Inflammatory macrophage (primary cell): ENCODE measurements at regions not wholly inside any gene's neighbourhood (a gene's known extent, or its start where the extent isn't known, plus 50 kb on each side); places are given as distances from the start of the nearest gene placed in this dataset.
"Not testable (repeated sequence)": the region's sequence is repeated elsewhere in the genome, so short reads cannot be mapped to it uniquely, and the experiment has no call there.

Experiments
- DNase-seq, 2 donors: peaks; one replicate each; pipeline ENCODE4 v3.0.0-alpha.2; 2020 to 2022

DNA sequence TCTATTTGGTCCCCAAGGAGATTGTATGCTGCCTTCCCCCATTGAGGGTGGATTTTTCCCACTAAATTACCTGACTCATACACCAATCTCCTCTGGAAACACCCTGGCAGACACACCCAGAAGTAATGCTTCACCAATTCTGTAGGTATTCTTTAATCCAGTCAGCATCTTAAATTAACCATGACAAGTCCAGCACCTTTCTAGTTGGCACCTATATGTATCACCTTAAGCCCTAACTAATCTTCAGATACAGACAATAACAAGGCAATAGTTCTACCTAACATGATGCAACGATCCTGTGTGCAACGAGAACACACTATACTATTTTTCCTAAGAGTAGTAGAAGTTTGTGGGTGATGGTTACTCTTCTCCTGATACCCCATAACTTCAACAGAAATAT is 473.3 kb upstream of the NPAP1 start:
- not testable (repeated sequence) for DNase-seq

DNA sequence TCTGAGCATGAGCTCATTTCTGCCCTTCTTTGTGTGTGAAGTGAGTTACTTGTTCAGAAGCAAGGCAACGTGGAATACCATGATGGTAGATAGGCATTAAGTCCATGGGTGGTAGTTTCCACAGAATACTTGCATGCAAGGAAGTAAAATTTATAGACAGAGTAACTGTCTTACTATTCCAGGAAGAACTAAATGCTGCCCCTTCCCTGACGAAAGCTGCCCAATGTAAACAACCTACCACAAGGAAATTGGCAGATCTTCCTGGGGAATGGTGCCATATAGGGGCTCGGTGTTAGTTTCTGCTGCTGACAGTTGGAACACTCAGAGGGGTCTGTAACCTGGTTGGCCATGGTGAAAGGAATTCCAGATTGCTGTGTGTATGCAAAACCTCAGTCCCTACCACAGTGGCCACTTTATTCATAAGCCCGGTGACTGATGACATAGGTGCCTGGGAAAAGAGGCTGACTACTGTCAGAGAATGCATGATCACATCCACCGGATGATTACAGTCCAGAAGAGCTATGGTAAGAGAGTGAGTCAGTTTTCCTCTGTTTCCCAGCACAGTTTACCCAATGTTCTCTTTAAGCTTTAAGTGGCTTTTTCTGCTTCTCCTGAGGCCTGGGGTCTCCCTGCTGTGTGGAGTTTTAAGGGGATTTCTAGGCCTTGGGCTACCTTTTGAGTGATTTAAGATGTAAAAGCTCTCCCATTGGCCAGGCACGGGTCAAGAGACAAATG is 463.7 kb upstream of the NPAP1 start:
- not testable (repeated sequence) for DNase-seq

DNA sequence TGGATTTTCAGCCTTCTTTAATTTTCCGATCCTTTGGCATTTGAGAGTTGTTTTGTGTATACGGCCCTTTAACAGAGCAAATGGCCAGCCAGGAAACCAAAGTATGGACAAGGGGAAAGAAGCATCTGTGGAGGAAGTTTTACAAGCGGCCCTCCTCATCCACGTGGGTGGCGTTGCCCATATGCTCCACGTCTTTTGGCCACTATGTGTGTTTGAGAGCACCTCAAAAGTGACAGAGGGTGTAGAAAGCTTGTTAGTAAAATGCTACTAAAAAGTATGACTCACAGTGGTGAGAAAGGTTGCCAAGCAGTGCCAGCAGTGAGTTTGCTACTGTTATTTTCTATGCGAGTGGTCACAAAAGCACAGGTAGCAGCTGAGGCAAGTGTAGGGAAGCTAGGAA is 451.8 kb upstream of the NPAP1 start:
- no peak for DNase-seq

DNA sequence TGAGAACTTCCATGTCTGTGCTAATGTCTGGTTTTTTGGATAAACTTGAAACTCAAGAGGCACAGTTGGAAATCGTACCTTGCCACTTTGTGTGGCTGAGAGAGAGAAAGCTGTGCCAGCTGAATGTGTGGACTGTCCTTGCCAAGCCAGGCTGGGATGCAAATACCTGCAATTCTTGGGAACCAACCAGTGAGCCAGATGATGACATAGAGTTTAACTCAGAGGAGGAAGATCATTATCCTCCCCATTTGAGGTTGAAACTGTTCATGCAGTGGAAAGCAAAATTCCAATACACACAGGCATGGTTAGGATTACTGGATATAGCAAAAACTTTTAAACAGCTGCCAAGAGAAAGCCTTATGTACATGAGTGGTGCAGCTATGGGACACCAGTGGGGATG is 451.4 kb upstream of the NPAP1 start:
- no peak for DNase-seq

DNA sequence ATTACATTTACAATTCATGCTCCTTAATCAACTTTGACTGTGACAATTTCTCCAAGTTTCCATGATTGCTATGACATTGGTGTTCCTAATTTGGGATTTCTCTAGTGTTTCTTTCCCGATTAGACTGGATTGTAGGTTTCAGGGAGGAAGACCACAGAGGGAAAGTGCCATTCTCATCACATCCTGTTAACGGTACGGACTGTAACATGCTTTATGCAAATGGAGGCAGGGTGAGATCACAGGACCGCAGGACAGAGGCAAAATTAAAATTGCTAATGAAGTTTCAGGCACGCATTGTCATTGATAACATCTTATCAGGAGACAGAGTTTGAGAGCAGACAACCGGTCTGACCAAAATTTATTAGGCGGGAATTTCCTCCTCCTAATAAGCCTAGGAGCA is 446.7 kb upstream of the NPAP1 start:
- DNase-seq: not testable (repeated sequence)

DNA sequence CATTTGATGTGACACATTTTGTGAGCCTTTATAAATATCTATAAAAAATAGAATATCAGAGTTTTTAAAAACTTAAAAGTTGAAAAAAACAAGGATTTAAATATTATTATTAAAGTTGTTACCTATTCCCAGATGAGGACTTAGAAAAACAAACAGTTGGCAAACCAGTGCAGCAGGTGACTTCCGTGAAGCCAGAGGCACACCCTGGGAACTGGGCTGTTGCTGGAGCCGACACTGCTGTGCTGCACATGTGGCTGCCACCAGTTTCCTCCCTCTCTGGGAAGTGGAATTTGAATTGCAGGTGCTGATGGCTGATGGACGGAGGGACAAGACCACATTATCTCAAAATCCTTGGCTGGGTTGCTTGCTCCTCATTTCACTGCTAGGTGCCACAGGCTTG is 442.4 kb upstream of the NPAP1 start:
- DNase-seq: not testable (repeated sequence)

DNA sequence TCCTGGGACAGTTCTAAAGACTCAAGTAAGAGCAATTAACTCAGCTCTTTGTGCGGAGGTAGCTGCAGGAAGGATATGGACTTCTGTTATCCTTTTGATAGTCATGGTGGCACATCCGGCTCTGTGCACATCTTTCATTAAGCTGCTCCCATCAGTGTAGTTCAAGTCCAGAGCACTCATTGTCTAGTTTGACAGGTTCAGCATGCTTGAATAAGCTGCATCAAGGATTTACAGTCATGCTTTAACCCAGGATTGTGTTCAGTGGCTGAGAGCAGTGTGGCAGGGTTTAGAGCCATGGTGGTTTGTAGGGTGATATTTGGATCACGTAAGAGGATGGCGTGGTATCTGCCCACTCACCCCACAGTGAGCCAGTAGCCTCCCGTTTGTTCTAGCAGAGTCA is 435.0 kb upstream of the NPAP1 start:
- DNase-seq: not testable (repeated sequence)

DNA sequence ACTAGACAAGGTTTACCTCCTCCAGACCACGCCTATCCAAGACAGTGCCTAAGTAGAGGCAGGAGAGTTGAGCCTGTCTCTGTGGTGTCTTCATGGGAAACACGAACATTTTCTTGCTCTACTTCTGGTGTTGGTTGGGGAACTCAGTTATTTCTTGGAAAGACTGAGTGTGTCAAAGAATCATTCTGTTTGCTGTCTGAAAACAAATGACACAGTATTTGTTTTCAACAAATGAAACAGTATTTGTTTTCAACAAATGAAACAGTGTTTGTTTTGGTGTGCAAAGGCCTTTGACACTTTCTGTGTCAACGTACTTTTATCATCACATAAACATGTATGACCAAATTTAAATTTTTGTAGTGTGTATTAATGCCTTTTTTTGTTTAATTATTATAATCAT is 416.5 kb upstream of the NPAP1 start:
- not testable (repeated sequence) for DNase-seq

DNA sequence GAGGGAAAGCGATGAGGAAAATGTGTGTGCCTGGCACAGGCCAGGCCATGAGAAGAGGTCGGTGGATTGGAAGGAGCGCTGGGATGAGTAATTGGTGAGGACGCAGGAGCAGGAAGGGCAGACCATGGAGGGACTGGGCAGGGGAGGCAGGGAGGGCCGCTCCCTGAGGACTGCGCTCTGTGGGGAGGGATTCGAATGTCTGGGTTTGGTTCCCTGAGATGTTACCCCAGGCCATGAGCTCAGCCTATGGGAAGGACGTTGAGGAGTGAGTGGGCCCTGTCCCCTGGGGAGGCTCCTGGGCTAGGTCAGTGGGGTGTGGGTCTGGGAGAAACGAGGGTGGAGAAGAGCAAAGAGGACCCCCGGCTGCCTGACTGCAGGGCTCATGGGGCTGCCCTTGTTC is 415.2 kb upstream of the NPAP1 start:
- not testable (repeated sequence) for DNase-seq

DNA sequence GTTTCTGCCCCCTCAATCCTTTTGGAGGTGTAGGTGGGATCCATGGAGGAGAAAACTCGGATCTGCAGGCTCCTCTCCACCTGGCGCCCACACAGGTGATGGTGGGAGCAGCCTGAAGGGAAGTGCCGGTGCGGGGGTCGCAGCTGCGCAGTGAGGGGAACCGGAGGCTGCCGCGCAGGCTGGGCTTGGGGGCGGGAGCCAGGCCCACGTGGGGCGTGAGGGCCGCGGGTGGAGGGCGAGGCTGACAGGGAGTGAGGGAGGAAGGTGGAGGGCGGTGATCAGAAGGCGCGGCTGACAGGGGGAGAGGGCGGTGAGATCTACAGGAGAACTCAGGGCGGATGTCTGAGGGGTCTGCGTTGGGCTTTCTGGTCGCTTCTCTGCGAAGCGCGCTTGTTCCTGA is 414.7 kb upstream of the NPAP1 start:
- DNase-seq: not testable (repeated sequence)

DNA sequence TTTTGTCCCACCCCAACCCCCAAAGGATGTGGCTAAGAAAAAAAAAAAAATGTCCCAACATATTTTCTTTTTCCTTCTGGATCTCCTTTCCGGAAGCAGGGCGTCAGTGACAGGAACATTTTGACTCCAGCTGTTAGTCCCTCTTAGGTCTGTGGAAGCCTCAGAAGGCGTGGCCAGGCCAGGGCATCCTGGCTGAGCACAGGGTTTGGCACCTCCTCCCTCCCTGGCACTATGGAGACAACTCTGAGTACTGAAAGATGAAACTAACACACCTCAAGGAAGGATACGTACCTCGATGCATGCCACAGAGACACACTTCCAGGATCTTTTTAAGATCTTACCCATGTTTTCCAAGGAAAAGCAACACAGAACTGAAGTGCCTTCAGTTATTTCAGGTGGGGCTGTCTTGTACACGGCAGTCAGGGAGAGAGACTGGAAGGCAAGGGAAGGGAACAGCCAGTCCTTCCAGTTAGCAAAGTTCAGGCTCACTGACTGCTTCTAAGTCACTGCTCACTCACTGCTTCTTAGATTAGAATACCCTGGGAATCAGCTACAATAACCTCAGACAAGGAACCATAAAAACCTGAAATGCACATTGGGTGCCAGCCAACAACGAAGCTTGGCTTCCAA is 406.9 kb upstream of the NPAP1 start:
- DNase-seq: not testable (repeated sequence)

DNA sequence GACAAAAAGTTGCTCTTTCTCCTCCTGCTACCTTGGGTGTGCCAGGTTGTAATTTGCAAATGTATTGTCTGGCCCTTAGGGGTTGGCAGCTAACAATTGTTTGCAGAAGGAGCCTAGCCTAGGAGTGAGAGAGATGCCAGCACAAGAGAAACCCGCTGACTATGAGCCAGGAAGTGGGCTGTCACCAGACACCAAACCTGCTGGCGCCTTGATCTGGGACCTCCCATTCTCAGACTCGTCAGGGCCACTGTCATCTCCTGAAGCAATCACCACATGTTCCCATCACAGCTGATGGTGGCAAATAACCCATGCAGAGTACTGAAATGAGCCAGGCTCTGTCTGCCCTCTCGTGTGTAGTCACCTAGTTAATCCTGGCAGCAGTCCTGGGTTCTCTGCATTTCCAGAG is 406.4 kb upstream of the NPAP1 start:
- no peak for DNase-seq

DNA sequence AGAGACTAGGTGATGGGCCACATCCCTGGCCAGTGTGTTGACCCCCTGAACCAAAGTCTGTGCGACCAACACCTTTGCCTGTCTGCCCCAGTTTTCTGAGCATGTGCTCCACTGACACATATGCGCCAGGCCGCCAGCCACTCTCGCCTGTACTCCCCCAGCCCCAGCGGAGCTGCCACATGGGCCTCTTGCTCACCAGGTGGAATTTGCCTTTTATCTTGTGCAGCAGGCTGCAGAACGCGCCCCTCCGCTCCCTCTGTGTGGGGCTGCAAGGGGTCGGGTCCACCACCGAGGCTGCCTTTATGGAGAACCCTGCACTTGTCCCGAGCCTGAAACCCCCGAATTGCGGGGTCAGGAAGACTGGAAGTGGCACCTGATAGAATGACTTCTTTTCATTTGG is 405.7 kb upstream of the NPAP1 start:
- no peak for DNase-seq

DNA sequence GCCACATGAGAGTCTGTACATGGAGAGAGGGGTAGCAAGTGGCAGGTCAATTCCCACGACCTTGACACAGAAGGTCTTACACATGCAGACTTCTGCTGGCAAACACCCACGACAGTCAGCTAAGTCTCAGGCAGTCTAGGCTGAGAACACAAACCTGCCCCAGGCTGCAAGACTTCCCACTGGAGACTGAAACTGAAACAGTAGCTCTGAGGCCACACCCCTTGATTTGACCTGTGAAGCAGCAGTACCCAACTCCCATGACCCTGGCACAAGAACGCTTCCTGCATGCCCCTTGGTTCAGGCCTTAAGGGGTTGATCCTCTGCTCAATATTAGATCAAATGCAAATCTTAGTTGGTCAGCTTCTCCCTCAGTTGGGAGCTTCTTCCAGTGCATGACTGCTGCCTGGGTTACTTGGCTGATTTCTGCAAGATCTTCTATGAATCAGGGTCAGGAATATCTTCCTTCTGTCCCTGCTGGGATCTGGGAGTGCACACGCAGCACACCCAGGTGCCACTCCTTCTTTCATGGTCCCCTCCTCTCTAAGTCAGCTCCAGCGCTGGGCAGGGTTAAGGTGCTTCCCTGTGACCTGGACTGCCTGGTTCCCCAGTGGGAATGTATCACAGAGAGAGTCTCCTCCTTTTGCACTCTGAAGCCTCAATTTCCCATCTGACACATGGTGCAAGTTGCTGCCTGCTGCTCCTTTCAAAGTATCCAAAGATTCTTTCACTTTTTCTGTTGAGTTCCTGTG is 403.9 kb upstream of the NPAP1 start:
- DNase-seq: not testable (repeated sequence)

DNA sequence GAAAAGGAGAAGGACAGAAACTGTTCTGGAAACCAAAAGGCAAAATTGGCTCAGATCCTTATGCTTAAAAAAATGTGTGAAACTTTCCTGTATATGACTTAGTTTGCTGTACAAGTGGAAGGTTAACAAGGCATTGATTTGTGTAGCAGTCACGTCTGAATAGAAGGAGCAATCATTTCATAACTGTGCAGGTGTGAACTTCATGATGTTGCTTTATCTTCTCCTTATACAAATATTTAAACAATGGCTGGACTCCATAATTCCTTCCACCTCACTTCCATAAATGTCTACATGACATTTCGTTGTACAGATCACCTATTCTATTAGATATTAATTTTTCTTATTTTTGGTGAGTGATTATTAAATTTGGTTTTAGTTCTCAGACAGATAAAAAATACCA is 382.7 kb upstream of the NPAP1 start:
- DNase-seq: no peak

DNA sequence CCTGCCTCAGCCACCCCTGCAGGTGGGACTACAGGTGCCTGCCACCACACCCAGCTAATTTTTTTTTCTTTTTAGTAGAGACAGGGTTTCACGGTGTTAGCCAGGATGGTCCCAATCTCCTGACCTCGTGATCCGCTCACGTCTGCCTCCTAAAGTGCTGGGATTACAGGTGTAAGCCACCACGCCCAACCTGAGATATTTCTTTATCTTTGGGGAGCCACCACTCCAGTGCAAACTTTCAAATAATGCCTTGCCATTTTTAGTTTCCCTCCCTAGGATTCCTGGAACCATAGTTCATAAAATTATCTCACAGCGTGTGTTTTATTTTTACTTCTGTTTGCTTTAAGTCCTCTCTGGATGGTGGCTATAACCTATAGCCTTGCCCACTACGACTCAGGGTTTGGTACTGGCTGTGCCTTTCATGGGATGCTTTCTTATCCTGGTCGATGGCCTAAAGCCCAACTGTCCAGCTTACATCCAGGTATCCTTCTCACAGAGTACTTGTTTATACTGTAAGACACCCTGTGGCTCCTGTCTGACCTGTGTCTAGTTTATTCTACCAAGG is 374.7 kb upstream of the NPAP1 start:
- not testable (repeated sequence) for DNase-seq

DNA sequence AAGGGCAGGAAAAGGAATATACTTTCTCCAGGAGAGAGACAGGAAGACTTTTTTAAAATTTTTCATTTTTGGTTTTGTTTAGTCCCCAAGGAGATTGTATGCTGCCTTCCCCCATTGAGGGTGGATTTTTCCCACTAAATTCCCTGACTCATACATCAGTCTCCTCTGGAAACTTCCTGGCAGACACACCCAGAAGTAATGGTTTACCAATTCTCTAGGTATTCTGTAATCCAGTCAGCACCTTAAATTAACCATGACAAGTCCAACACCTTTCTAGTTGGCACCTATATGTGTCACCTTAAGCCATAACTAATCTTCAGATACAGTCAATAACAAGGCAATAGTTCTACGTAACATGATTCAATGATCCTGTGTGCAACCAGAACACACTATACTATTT is 373.6 kb upstream of the NPAP1 start:
- not testable (repeated sequence) for DNase-seq

DNA sequence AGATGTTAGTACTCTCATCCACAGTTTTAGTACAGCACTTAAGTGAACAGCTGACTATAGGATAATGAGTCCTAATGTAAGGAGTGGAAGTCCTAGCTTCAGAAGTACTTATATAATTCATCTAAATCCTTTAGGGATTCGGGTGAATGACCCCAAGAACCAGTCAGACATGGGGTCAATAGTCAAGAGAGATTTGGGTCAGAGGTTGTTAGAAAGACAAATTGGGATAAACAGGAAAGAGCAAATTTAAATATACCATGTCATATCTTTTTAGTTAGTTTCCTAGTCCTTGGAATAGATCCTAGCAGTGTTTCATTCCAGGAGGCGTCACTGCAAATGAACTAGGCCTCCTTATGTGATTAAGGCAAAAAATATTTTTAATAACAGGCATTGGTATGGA is 370.8 kb upstream of the NPAP1 start:
- not testable (repeated sequence) for DNase-seq

DNA sequence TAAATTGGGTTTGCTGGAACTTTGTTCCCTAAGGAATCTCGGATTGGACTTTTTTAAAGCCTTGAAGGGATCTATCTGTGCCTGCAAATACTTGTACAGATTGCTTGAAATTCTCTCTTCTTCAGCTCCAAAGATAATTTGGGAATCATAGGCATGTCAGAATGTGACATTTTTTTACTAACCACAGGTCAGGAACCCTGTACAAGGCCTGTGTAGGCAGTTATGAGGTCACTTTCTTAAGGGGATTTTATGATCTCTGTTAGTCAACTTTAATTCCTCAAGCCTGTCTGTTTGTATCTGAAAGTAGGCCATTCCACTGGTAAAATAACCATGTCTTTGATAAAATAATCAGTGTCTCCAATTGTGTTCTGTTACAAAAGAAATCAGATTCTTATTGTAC is 369.9 kb upstream of the NPAP1 start:
- DNase-seq: not testable (repeated sequence)

DNA sequence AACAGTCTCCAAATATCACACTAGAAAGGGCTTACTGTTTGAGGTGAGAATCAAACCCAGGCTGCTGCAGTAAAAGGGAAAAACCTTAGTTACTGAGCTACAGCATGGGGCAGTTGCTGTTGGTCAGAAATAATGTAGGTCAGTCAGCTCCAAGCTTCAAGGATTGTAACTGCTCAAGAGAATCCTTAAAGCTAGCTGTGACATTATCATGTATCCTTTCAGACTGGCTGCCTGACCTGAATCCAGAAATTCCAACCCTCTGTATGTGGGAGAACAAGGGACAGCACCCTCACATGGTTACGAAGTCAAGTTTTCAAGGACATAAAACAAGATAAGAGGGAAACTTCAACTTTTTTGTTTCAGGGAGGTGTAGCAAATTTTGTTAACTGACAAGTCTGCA is 365.9 kb upstream of the NPAP1 start:
- DNase-seq: not testable (repeated sequence)

DNA sequence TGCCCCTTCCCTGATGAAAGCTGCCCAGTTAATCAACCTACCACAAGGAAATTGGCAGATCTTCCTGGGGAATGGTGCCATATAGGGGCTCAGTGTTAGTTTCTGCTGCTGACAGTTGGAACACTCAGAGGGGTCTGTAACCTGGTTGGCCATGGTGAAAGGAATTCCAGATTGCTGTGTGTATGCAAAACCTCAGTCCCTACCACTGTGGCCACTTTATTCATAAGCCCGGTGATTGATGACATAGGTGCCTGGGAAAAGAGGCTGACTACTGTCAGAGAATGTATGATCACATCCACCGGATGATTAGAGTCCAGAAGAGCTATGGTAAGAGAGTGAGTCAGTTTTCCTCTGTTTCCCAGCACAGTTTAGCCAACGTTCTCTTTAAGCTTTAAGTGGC is 363.9 kb upstream of the NPAP1 start:
- not testable (repeated sequence) for DNase-seq

DNA sequence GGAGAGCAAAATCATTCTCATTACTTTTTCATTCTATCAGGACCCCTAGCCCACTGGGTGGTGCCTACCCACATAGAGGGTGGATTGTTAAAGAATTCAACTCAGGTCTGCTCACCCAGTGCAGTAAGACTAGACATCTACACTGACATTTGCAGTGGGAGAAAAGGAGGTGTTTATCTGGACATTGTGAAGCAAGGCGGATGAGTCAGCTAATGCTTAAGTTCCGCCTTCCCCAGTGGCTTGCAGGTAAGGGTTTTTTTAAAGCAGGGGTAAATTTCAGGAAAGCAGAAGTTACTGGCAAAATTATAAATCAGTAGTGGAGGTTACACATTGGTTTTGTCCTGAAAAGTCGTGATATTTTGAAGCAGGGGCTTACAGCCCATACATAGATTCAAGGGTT is 359.2 kb upstream of the NPAP1 start:
- DNase-seq: not testable (repeated sequence)

DNA sequence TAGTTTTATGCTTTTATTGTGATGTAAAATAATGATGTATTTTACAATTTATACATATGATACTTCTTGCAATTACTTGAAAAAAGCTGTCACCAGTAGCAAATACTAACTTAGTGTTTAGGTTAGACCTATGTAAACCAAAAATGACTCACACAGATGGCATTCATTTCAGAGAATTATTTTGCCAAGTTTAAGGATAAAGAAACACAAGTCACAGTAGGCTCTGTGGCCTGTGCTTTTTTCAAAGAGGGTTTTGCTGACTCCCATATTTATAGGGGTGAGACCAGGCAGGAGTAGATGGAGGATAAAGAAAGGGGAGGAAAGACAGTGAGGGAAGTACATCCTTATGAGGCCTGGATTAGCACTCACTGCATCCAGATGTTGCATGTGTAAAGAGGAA is 356.6 kb upstream of the NPAP1 start:
- DNase-seq: no peak
